Sigmoid colon (tissue), 4 donors: ENCODE measurements at regions not wholly inside any gene's neighbourhood (a gene's known extent, or its start where the extent isn't known, plus 50 kb on each side); places are given as distances from the start of the nearest gene placed in this dataset.
"Not testable (repeated sequence)": the region's sequence is repeated elsewhere in the genome, so short reads cannot be mapped to it uniquely, and the experiment has no call there.

Experiments
- EP300 ChIP-seq, 4 donors: sonication (generic); formaldehyde crosslinking; IDR thresholded peaks; one replicate each; pipeline ENCODE4 v1.6.1; 2017; ENCODE audit warnings: antibody characterized with exemption in 4 of 4
- POLR2A ChIP-seq, 2 donors: fragments of 450-650 bp; IDR thresholded peaks; one replicate each; pipeline ENCODE4 v1.6.1; 2016; ENCODE audit warnings: antibody characterized with exemption in 2 of 2, mild to moderate bottlenecking in 2 of 2, moderate library complexity in 2 of 2
- TF ChIP-seq, protein P1 (sequence below), 4 experiments: fragments of 450-650 bp in 3 of 4; fragments of 200-600 bp in 1 of 4; IDR thresholded peaks; one replicate each; pipeline ENCODE4 v1.5.1; 2016 to 2019; ENCODE audit warnings: antibody characterized with exemption in 4 of 4, mild to moderate bottlenecking in 3 of 4, moderate library complexity in 2 of 4

DNA sequence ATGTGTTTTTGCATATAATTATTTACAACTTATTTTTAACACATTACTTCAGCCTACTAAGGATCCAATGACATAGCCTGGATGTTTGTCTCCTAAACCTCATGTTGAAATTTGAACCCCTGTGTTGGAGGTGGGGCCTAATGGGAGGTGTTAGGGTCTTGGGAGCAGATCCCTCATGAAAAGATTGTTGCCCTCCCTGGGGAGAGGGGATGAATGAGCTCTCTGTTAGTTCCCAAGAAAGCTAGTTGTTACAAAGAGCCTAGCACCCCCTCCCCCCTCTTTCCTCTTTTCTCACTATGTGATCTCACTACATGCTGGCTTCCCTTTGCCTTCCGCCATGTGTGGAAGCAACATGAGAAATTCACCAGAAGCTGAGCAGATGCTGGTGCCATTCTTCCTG lies 196.1 kb downstream of the SPATA31A1 start:
- TF ChIP-seq, protein P1, sequence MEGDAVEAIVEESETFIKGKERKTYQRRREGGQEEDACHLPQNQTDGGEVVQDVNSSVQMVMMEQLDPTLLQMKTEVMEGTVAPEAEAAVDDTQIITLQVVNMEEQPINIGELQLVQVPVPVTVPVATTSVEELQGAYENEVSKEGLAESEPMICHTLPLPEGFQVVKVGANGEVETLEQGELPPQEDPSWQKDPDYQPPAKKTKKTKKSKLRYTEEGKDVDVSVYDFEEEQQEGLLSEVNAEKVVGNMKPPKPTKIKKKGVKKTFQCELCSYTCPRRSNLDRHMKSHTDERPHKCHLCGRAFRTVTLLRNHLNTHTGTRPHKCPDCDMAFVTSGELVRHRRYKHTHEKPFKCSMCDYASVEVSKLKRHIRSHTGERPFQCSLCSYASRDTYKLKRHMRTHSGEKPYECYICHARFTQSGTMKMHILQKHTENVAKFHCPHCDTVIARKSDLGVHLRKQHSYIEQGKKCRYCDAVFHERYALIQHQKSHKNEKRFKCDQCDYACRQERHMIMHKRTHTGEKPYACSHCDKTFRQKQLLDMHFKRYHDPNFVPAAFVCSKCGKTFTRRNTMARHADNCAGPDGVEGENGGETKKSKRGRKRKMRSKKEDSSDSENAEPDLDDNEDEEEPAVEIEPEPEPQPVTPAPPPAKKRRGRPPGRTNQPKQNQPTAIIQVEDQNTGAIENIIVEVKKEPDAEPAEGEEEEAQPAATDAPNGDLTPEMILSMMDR (IDR thresholded peaks at IDR 0.05): not testable (repeated sequence)
- TF ChIP-seq POLR2A, EP300 (IDR thresholded peaks at IDR 0.05): not testable (repeated sequence)
